T47D (cell line): ENCODE measurements at regions not wholly inside any gene's neighbourhood (a gene's known extent, or its start where the extent isn't known, plus 50 kb on each side); places are given as distances from the start of the nearest gene placed in this dataset.

Experiments
- DNase-seq, 2 experiments: peaks; one replicate each; pipeline versions ENCODE4 v3.0.0 to v3.0.0-alpha.2; 2011 to 2012; ENCODE audit warnings: low read depth in 1 of 2, low spot score in 1 of 2
- JUND ChIP-seq: IDR thresholded peaks from 2 replicates; pipeline ENCODE4 v1.6.1; 2012; ENCODE audit warnings: low read depth
- in situ Hi-C: cut with HindIII; loops from 2 replicates; pipeline ENCODE4 v1.10.0; 2016; ENCODE audit warnings: low sequenced_read_pairs, low pct_unique_long_range_greater_than_20kb

- in situ Hi-C loops = no loop called here
- DNase-seq = no peak
- TF ChIP-seq JUND = no peak
Observed at GRCh38 chr10:62541811-62542210, 167.6 kb downstream of the ZNF365 start.

DNA sequence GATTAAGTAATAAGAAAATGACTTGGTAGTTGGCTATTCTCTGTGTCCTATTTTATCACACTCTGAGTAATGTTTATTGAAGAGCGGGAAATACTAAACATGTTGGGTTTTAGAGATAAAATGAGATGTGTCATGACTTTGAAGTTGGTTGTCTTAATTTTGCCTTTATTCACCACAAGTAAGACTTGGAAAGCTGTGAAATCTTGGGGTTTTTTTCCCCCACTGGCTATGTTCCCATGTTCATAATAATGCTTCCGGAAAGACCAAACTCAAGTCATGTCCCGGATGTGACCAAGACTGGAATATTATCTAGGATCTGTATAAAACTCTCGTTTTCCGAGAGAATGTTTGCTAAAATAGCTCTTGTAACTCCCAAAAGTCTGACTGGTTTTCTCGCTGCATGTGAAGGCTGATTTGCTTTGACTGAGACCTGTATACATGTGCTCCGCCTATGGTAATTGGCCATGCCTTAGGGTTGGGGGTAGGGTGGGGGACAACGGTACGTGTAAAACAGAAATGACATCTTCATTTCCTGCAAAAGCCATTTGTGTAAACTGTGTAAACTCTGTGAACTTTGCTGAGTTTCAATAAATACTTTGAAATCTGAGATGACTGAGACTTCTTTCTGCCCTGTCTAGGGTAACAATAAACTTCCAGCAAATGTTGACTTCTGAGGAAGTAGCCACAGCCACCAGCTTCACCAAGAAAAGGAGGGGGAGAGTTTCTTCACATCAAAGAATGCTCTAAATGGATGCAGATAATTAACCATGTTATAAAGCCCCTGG is 169.6 kb downstream of the ZNF365 start:
- no peak for DNase-seq
- in situ Hi-C loops = no loop called here
- TF ChIP-seq JUND = no peak

- DNase-seq = no peak
- TF ChIP-seq JUND = no peak
- in situ Hi-C loops = no loop called here
Observed at GRCh38 chr10:62545160-62546066, 171.2 kb downstream of the ZNF365 start.

DNA sequence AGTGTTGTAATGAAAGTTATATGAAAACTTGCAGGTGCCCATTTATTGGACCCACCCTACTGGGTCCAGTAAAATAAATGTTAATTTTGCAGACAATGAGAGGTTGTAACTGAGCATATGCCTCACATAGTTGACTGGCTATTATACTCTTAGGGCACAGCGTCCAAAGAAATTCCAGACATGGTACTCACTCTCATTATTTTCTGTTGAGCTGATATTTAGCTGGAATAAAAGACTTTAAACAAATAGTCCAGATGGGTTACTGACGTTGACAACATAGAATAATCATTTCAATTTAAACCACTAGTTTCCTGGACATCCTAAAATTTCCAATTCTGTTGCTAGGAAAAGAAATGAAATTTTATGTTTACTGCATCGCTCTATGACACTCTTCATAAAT is 174.5 kb downstream of the ZNF365 start:
- in situ Hi-C loops = no loop called here
- DNase-seq = no peak
- no peak for TF ChIP-seq JUND

GRCh38 chr10:62550173-62550572 is 176.0 kb downstream of the ZNF365 start:
- TF ChIP-seq JUND = no peak
- no peak for DNase-seq
- in situ Hi-C loops = no loop called here

- no peak for TF ChIP-seq JUND
- in situ Hi-C loops = no loop called here
- peak in 1 of 2 experiments; percentile 65 for DNase-seq
Observed at GRCh38 chr10:62554632-62555199, 180.5 kb downstream of the ZNF365 start.

DNA sequence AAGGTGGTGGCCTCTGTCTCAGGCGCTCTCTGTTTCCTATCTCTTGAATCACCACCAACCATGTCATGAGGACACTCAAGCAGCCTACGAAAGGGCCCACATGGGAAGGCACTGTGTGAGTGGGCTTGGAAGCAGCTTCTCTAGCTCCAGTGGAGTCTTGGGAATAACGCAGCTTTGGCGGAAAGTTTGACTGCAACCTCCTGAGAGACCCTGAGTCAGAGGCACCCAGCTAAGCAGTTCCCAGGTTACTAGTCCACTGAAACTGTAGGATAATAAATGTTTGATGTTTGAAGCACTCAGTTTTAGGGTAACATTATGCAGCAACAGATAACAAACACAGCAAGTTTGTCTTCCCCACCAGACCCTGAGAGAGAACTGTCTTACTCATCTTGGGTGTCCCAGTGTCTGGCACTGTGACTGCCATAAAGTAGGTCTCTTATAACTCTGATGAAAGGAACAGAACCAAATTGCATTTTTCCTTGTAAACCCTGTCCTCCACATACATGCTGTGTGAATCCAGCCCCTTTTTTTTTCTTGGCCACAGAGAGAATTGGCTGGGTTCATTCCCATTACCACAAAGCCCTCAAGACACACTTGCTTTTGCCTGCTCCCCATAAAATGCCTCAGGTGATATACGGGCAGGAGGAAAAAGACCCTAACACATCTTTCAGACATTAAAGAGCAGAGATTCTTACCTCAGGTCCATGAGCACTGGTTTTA is 185.5 kb downstream of the ZNF365 start:
- TF ChIP-seq JUND = no peak
- in situ Hi-C loops = no loop called here
- DNase-seq = no peak

GRCh38 chr10:62560201-62560819 is 186.1 kb downstream of the ZNF365 start:
- peak in 1 of 2 experiments; percentile 42 for DNase-seq
- no peak for TF ChIP-seq JUND
- in situ Hi-C loops = no loop called here

DNA sequence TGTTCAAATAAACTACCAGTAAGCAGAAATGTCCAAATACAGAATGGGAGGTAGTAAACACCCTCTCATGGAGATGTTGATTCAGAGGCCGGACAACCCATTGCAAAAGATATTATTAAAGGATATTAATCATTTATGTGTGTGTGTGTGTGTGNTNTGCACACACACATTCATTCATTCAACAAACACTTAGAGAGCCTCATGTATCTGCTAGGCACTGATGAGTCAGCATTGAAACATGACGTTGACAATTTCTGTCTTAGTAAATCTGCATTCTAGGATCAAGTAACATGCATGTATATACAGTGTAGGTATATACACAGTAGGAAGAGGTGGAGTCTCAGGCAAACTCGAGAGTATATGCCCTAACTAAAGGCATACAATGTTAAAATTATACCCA is 187.0 kb downstream of the ZNF365 start:
- TF ChIP-seq JUND = no peak
- in situ Hi-C loops = no loop called here

GRCh38 chr10:62562101-62562500 is 187.9 kb downstream of the ZNF365 start:
- no peak for TF ChIP-seq JUND
- DNase-seq = no peak
- in situ Hi-C loops = no loop called here

More for the DNA sequence above, 187.0 kb downstream of the ZNF365 start:
- DNase-seq = no peak

GRCh38 chr10:62562795-62563194 is 188.6 kb downstream of the ZNF365 start:
- no peak for TF ChIP-seq JUND
- in situ Hi-C loops = no loop called here
- DNase-seq = no peak

DNA sequence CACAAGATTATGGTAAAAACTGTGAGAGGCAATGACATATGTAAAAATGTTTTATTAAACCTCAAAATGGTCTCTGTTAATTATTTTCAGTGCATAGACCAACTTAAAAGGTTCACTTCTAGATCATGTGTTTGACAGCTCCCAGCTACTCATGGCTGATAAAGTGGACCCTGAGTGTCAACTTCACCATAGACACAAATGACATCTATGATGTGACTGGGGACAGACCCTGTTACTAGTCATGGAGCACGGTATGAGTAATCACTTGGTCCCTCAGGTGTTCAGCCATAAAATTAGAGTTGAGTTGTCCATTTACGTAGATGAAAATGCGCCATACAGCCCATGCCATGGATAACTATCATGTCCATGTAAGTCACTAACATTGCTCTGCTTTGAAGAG is 199.8 kb downstream of the ZNF365 start:
- in situ Hi-C loops = no loop called here
- TF ChIP-seq JUND = no peak

More for the DNA sequence above, 199.8 kb downstream of the ZNF365 start:
- no peak for DNase-seq
